Neural crest cell (in vitro differentiated cells): ENCODE measurements at regions not wholly inside any gene's neighbourhood (a gene's known extent, or its start where the extent isn't known, plus 50 kb on each side); places are given as distances from the start of the nearest gene placed in this dataset.
A peak's percentile ranks its signal among the peaks of the same experiment; 100 is the strongest.
"Not testable (repeated sequence)": the region's sequence is repeated elsewhere in the genome, so short reads cannot be mapped to it uniquely, and the experiment has no call there.

Experiments
- DNase-seq: peaks from one replicate; pipeline ENCODE4 v3.0.0; 2021; ENCODE audit warnings: low read depth, mixed read lengths, low spot score
- H3K27ac Mint-ChIP-seq: one replicate; pipeline ENCODE4 v1.8.0; 2021; ENCODE audit warnings: mild to moderate bottlenecking, mixed read lengths; ENCODE audit not compliant: unreplicated experiment
- H3K27me3 Mint-ChIP-seq: 2 replicates; pipeline ENCODE4 v1.8.0; 2021; ENCODE audit warnings: low read depth, mild to moderate bottlenecking, mixed read lengths
- H3K36me3 Mint-ChIP-seq: 2 replicates; pipeline ENCODE4 v1.8.0; 2021; ENCODE audit warnings: low read depth, mild to moderate bottlenecking, mixed read lengths
- H3K4me1 Mint-ChIP-seq: 2 replicates; pipeline ENCODE4 v1.8.0; 2021; ENCODE audit warnings: mixed read lengths
- H3K4me3 Mint-ChIP-seq: one replicate; pipeline ENCODE4 v1.8.0; 2021; ENCODE audit warnings: mild to moderate bottlenecking, mixed read lengths
- H3K9me3 Mint-ChIP-seq: 2 replicates; pipeline ENCODE4 v1.8.0; 2021; ENCODE audit warnings: mixed read lengths
- CTCF ChIP-seq: fragments of 200-600 bp; sonication (generic); conservative IDR thresholded peaks from 2 replicates; pipeline ENCODE4 v1.5.0; 2021; ENCODE audit warnings: antibody characterized with exemption, mild to moderate bottlenecking

- no peak for DNase-seq
- no peaks in the 10 kb centered on the region for H3K27me3 Mint-ChIP-seq
- no peaks in the 10 kb centered on the region for H3K4me1 Mint-ChIP-seq
- H3K9me3 Mint-ChIP-seq = peaks cover 5% of the 10 kb centered on the region
- no peak overlapping the region for H3K4me3 Mint-ChIP-seq
- H3K36me3 Mint-ChIP-seq = no peaks in the 10 kb centered on the region
- H3K27ac Mint-ChIP-seq = no peak overlapping the region
- no peak for TF ChIP-seq CTCF
Observed at GRCh38 chr16:46427340-46428107, 193.7 kb downstream of the SHCBP1 start.

- Mint-ChIP-seq H3K27me3 (no peaks in the 10 kb centered on the region), H3K36me3 (peaks cover 6% of the 10 kb centered on the region), H3K4me1 (no peaks in the 10 kb centered on the region), H3K9me3 (peaks cover 2% of the 10 kb centered on the region), H3K4me3 (no peak overlapping the region), H3K27ac (no peak overlapping the region)
- DNase-seq = no peak
- no peak for TF ChIP-seq CTCF
Observed at GRCh38 chr16:46426336-46426735, 194.8 kb downstream of the SHCBP1 start.

GRCh38 chr16:46404028-46404427 is 217.2 kb downstream of the SHCBP1 start:
- TF ChIP-seq CTCF = no peak
- no peaks in the 10 kb centered on the region for H3K27me3 Mint-ChIP-seq
- no peaks in the 10 kb centered on the region for H3K4me1 Mint-ChIP-seq
- H3K4me3 Mint-ChIP-seq = no peak overlapping the region
- H3K36me3 Mint-ChIP-seq = peaks cover 6% of the 10 kb centered on the region
- peaks cover 2% of the 10 kb centered on the region for H3K9me3 Mint-ChIP-seq
- H3K27ac Mint-ChIP-seq = no peak overlapping the region
- DNase-seq = no peak

- not testable (repeated sequence) for H3K27ac Mint-ChIP-seq, H3K4me3 Mint-ChIP-seq, H3K9me3 Mint-ChIP-seq, H3K4me1 Mint-ChIP-seq, H3K27me3 Mint-ChIP-seq, H3K36me3 Mint-ChIP-seq, DNase-seq
Observed at GRCh38 chr16:46398559-46398958, 222.6 kb downstream of the SHCBP1 start.

GRCh38 chr16:46396883-46397270 is 224.3 kb downstream of the SHCBP1 start:
- H3K4me1 Mint-ChIP-seq, H3K27ac Mint-ChIP-seq, H3K9me3 Mint-ChIP-seq, DNase-seq, H3K27me3 Mint-ChIP-seq, H3K4me3 Mint-ChIP-seq: not testable (repeated sequence)
- H3K36me3 Mint-ChIP-seq = peaks cover 10% of the 10 kb centered on the region

GRCh38 chr16:46396131-46396882 is 224.9 kb downstream of the SHCBP1 start:
- not testable (repeated sequence) for H3K4me1 Mint-ChIP-seq, DNase-seq, H3K27ac Mint-ChIP-seq, H3K9me3 Mint-ChIP-seq, H3K27me3 Mint-ChIP-seq, H3K4me3 Mint-ChIP-seq
- peaks cover 11% of the 10 kb centered on the region for H3K36me3 Mint-ChIP-seq

GRCh38 chr16:46395391-46395921 is 225.7 kb downstream of the SHCBP1 start:
- not testable (repeated sequence) for H3K4me3 Mint-ChIP-seq, DNase-seq, H3K27me3 Mint-ChIP-seq, H3K9me3 Mint-ChIP-seq, H3K4me1 Mint-ChIP-seq, H3K27ac Mint-ChIP-seq
- peaks cover 14% of the 10 kb centered on the region for H3K36me3 Mint-ChIP-seq

GRCh38 chr16:46394963-46395362 is 226.2 kb downstream of the SHCBP1 start:
- not testable (repeated sequence) for DNase-seq, H3K4me1 Mint-ChIP-seq, H3K4me3 Mint-ChIP-seq, H3K27ac Mint-ChIP-seq, H3K9me3 Mint-ChIP-seq, H3K27me3 Mint-ChIP-seq
- peaks cover 14% of the 10 kb centered on the region for H3K36me3 Mint-ChIP-seq

- DNase-seq, H3K9me3 Mint-ChIP-seq, H3K4me1 Mint-ChIP-seq, H3K4me3 Mint-ChIP-seq, H3K27me3 Mint-ChIP-seq, H3K27ac Mint-ChIP-seq: not testable (repeated sequence)
- H3K36me3 Mint-ChIP-seq = peaks cover 14% of the 10 kb centered on the region
Observed at GRCh38 chr16:46394149-46394548, 227.0 kb downstream of the SHCBP1 start.

- not testable (repeated sequence) for H3K27ac Mint-ChIP-seq, H3K4me3 Mint-ChIP-seq
- peak; percentile 44 for DNase-seq
Observed at GRCh38 chr16:46392930-46393722, 228.1 kb downstream of the SHCBP1 start.

More at GRCh38 chr16:46392930-46393722, 228.1 kb downstream of the SHCBP1 start:
- H3K4me1 Mint-ChIP-seq, H3K27me3 Mint-ChIP-seq, H3K9me3 Mint-ChIP-seq: not testable (repeated sequence)
- H3K36me3 Mint-ChIP-seq = peaks cover 14% of the 10 kb centered on the region
